Mesendoderm (in vitro differentiated cells): ENCODE measurements at regions not wholly inside any gene's neighbourhood (a gene's known extent, or its start where the extent isn't known, plus 50 kb on each side); places are given as distances from the start of the nearest gene placed in this dataset.
"Not testable (repeated sequence)": the region's sequence is repeated elsewhere in the genome, so short reads cannot be mapped to it uniquely, and the experiment has no call there.

Experiments
- DNase-seq: peaks from one replicate; pipeline ENCODE4 v3.0.0; 2013
- H2AK5ac ChIP-seq: 2 replicates; pipeline ENCODE4 v1.6.1; 2013; ENCODE audit warnings: low read length, inconsistent platforms
- H2BK120ac ChIP-seq: 2 replicates; pipeline ENCODE4 v1.6.1; 2013; ENCODE audit warnings: low read depth, mild to moderate bottlenecking, low read length, moderate library complexity, mixed read lengths
- H2BK15ac ChIP-seq: replicated peaks from 2 replicates; pipeline ENCODE4 v1.6.1; 2013; ENCODE audit warnings: low read depth, mild to moderate bottlenecking, moderate library complexity
- H2BK5ac ChIP-seq: 2 replicates; pipeline ENCODE4 v1.6.1; 2013; ENCODE audit warnings: low read length, inconsistent platforms
- H3K18ac ChIP-seq: 2 replicates; pipeline ENCODE4 v1.6.1; 2013; ENCODE audit warnings: mild to moderate bottlenecking, low read length, mixed read lengths
- H3K23ac ChIP-seq: one replicate; pipeline ENCODE4 v1.6.1; 2013; ENCODE audit warnings: low read length
- H3K27ac ChIP-seq: 2 replicates; pipeline ENCODE4 v1.5.1; 2013; ENCODE audit warnings: low read depth, mild to moderate bottlenecking, inconsistent platforms, low read length, moderate library complexity
- H3K27me3 ChIP-seq: 2 replicates; pipeline ENCODE4 v1.6.1; 2013; ENCODE audit warnings: low read length, control low read depth, mild to moderate bottlenecking, inconsistent platforms; ENCODE audit not compliant: insufficient read depth, poor library complexity
- H3K36me3 ChIP-seq: 2 replicates; pipeline ENCODE4 v1.6.1; 2013; ENCODE audit warnings: low read length, inconsistent platforms; ENCODE audit not compliant: control insufficient read depth, insufficient read depth
- H3K4ac ChIP-seq: one replicate; pipeline ENCODE4 v1.6.1; 2013; ENCODE audit warnings: low read depth, mild to moderate bottlenecking, low read length, moderate library complexity
- H3K4me1 ChIP-seq: 2 replicates; pipeline ENCODE4 v1.6.1; 2013; ENCODE audit warnings: low read depth, low read length, inconsistent platforms; ENCODE audit not compliant: control insufficient read depth
- H3K4me2 ChIP-seq: 2 replicates; pipeline ENCODE4 v1.6.1; 2013; ENCODE audit warnings: low read length
- H3K4me3 ChIP-seq: 2 replicates; pipeline ENCODE4 v1.5.1; 2013; ENCODE audit warnings: mild to moderate bottlenecking, low read length
- H3K56ac ChIP-seq: one replicate; pipeline ENCODE4 v1.6.1; 2013; ENCODE audit warnings: low read length
- H3K79me1 ChIP-seq: 2 replicates; pipeline ENCODE4 v1.6.1; 2013; ENCODE audit warnings: low read length, inconsistent platforms
- H3K79me2 ChIP-seq: 2 replicates; pipeline ENCODE4 v1.6.1; 2013; ENCODE audit warnings: mild to moderate bottlenecking, low read length; ENCODE audit not compliant: control insufficient read depth, insufficient read depth
- H3K9ac ChIP-seq: 2 replicates; pipeline ENCODE4 v1.6.1; 2013; ENCODE audit warnings: low read length, inconsistent platforms
- H4K5ac ChIP-seq: one replicate; pipeline ENCODE4 v1.6.1; 2013; ENCODE audit warnings: low read length
- H4K8ac ChIP-seq: one replicate; pipeline ENCODE4 v1.6.1; 2013; ENCODE audit warnings: low read depth, mild to moderate bottlenecking, control low read depth, low read length, moderate library complexity
- WGBS: extraction: QIAGEN DNeasy Blood & Tissue Kit; methylation state at CpG from one replicate; pipeline ENCODE4 v1.1.7; 2013; ENCODE audit warnings: low lambda C conversion rate, missing lambda C conversion rate; ENCODE audit not compliant: insufficient coverage; ENCODE audit errors: extremely low coverage; 5-methylcytosine and 5-hydroxymethylcytosine counted together

- Histone ChIP-seq H4K8ac (no peak overlapping the region), H3K4me3 (no peak overlapping the region), H3K27me3 (no peaks in the 10 kb centered on the region), H3K4me2 (no peak overlapping the region), H3K4me1 (no peaks in the 10 kb centered on the region), H3K23ac (no peak overlapping the region), H2AK5ac (no peak overlapping the region), H2BK5ac (no peak overlapping the region), H3K18ac (no peak overlapping the region), H3K9ac (no peak overlapping the region), H3K79me2 (no peaks in the 10 kb centered on the region), H2BK120ac (no peak overlapping the region), H3K79me1 (no peaks in the 10 kb centered on the region), H2BK15ac (no peak overlapping the region), H3K36me3 (no peaks in the 10 kb centered on the region), H3K56ac (no peak overlapping the region), H3K27ac (no peak overlapping the region), H3K4ac (no peak overlapping the region), H4K5ac (no peak overlapping the region)
- DNase-seq: no peak
- WGBS: no CpG with 5 or more reads among the region's 2 CpGs
These were observed 801.9 kb downstream of the ANKRD7 start for GRCh38 chr7:119026391-119026790.

DNA sequence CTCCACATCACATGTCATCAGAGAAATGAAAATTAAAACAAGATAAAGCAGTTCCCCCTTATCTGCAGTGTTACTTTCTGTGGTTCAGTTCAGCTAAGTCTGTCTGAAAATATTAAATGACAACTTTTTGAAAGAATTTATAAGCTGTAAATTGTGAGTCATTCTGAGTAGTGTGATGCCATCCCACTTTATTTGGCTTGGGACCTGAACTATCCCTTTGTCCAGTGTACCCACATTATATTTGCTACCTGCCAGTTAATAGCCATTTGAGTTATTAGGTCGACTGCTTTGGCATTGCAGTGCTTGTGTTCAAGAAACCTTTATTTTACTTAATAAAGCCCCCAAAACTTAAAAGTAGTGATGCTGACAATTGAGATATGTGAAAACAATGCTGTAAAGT lies 804.2 kb downstream of the ANKRD7 start:
- Histone ChIP-seq H3K4me1 (no peaks in the 10 kb centered on the region), H2BK120ac (no peak overlapping the region), H3K27ac (no peak overlapping the region), H3K79me1 (no peaks in the 10 kb centered on the region), H3K4me2 (no peak overlapping the region), H3K36me3 (no peaks in the 10 kb centered on the region), H2BK5ac (no peak overlapping the region), H4K8ac (no peak overlapping the region), H3K18ac (no peak overlapping the region), H3K4ac (no peak overlapping the region), H3K56ac (no peak overlapping the region), H3K27me3 (no peaks in the 10 kb centered on the region), H4K5ac (no peak overlapping the region), H2AK5ac (no peak overlapping the region), H3K9ac (no peak overlapping the region), H2BK15ac (no peak overlapping the region), H3K79me2 (no peaks in the 10 kb centered on the region), H3K23ac (no peak overlapping the region), H3K4me3 (no peak overlapping the region)
- no CpG with 5 or more reads among the region's 1 CpG for WGBS
- no peak for DNase-seq

GRCh38 chr7:119032136-119032535 lies 807.6 kb downstream of the ANKRD7 start:
- not testable (repeated sequence) for H3K4me2 ChIP-seq, H3K79me2 ChIP-seq, H2BK120ac ChIP-seq, H4K8ac ChIP-seq, H3K56ac ChIP-seq, H3K27me3 ChIP-seq, H3K27ac ChIP-seq, H3K9ac ChIP-seq, H3K4me1 ChIP-seq, H3K4ac ChIP-seq, DNase-seq, H3K79me1 ChIP-seq, H3K4me3 ChIP-seq, H2BK15ac ChIP-seq, H2AK5ac ChIP-seq, H2BK5ac ChIP-seq, H3K18ac ChIP-seq, H3K36me3 ChIP-seq, H3K23ac ChIP-seq, H4K5ac ChIP-seq
- WGBS: no CpG with 5 or more reads among the region's 4 CpGs

DNA sequence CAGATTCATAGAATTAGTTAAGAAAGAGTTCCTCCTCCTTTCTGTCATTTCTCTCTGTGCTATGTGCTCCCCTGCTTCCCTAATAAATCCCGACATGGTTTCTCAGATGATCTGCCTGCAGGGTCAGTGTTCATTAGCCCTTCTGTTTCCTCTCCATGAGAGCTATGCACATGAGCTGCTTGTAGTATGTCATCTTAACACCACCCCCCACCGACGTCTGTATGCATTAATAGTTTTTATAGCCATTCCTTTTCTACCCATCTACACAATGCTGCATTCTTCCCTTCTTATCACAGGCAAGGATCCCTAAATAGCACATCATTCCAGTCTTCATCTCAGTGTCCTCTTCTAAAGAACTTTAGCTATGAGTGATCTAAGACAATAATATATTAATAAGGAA lies 809.1 kb downstream of the ANKRD7 start:
- Histone ChIP-seq H2AK5ac (no peak overlapping the region), H3K4me2 (no peak overlapping the region), H4K5ac (no peak overlapping the region), H3K23ac (no peak overlapping the region), H3K4me3 (no peak overlapping the region), H3K18ac (no peak overlapping the region), H2BK15ac (no peak overlapping the region), H3K27me3 (no peaks in the 10 kb centered on the region), H4K8ac (no peak overlapping the region), H3K36me3 (no peaks in the 10 kb centered on the region), H3K4ac (no peak overlapping the region), H3K27ac (no peak overlapping the region), H3K56ac (no peak overlapping the region), H2BK120ac (no peak overlapping the region), H2BK5ac (no peak overlapping the region), H3K79me1 (no peaks in the 10 kb centered on the region), H3K4me1 (no peaks in the 10 kb centered on the region), H3K9ac (no peak overlapping the region), H3K79me2 (no peaks in the 10 kb centered on the region)
- WGBS: no CpG with 5 or more reads among the region's 3 CpGs
- DNase-seq: no peak

- H3K79me1 ChIP-seq: no peaks in the 10 kb centered on the region
- H3K36me3 ChIP-seq: no peaks in the 10 kb centered on the region
- no peak overlapping the region for H4K8ac ChIP-seq
- H4K5ac ChIP-seq: no peak overlapping the region
- no CpG with 5 or more reads among the region's 2 CpGs for WGBS
- no peak overlapping the region for H3K4me3 ChIP-seq
- H3K27me3 ChIP-seq: no peaks in the 10 kb centered on the region
- no peak overlapping the region for H3K9ac ChIP-seq
- no peak overlapping the region for H3K27ac ChIP-seq
- no peaks in the 10 kb centered on the region for H3K79me2 ChIP-seq
- H2BK120ac ChIP-seq: no peak overlapping the region
- no peak overlapping the region for H3K56ac ChIP-seq
- no peak overlapping the region for H3K4me2 ChIP-seq
- no peak for DNase-seq
- no peak overlapping the region for H2BK15ac ChIP-seq
- no peak overlapping the region for H3K4ac ChIP-seq
- no peak overlapping the region for H2AK5ac ChIP-seq
- no peaks in the 10 kb centered on the region for H3K4me1 ChIP-seq
- H3K18ac ChIP-seq: no peak overlapping the region
- H2BK5ac ChIP-seq: no peak overlapping the region
- H3K23ac ChIP-seq: no peak overlapping the region
These were observed 813.4 kb downstream of the ANKRD7 start for GRCh38 chr7:119037941-119038340.

DNA sequence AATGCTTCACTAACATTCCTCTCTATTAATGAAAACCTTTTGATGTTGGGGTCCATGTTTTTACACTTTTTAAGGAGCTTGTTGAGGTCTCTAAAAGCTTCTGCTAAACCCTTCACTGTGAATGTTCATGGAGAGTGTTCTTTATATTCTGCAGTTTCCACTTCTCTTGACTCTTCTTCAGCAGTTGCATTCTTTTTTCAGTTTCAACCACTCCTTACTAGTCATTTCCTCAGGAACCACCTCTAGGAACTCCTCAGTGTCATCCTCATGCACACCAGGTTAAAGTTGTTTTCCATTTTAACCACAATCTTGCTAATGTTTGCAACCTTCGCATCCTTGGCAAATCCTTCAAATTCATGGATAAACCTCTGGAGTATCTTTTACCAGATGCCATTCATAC lies 821.6 kb downstream of the ANKRD7 start:
- WGBS: no CpG with 5 or more reads among the region's 1 CpG
- H2AK5ac ChIP-seq: no peak overlapping the region
- H2BK15ac ChIP-seq: no peak overlapping the region
- no peak overlapping the region for H3K4me2 ChIP-seq
- H3K23ac ChIP-seq: no peak overlapping the region
- no peaks in the 10 kb centered on the region for H3K79me1 ChIP-seq
- no peak overlapping the region for H3K27ac ChIP-seq
- H2BK5ac ChIP-seq: no peak overlapping the region
- no peaks in the 10 kb centered on the region for H3K79me2 ChIP-seq
- H4K5ac ChIP-seq: no peak overlapping the region
- no peaks in the 10 kb centered on the region for H3K4me1 ChIP-seq
- no peak overlapping the region for H3K4me3 ChIP-seq
- no peak overlapping the region for H3K56ac ChIP-seq
- H3K36me3 ChIP-seq: no peaks in the 10 kb centered on the region
- DNase-seq: no peak
- no peak overlapping the region for H3K9ac ChIP-seq
- no peak overlapping the region for H2BK120ac ChIP-seq
- H3K4ac ChIP-seq: no peak overlapping the region
- no peak overlapping the region for H4K8ac ChIP-seq
- no peaks in the 10 kb centered on the region for H3K27me3 ChIP-seq
- no peak overlapping the region for H3K18ac ChIP-seq
